ENCODE measurements at regions not wholly inside any gene's neighbourhood (a gene's known extent, or its start where the extent isn't known, plus 50 kb on each side); places are given as distances from the start of the nearest gene placed in this dataset.

DNA sequence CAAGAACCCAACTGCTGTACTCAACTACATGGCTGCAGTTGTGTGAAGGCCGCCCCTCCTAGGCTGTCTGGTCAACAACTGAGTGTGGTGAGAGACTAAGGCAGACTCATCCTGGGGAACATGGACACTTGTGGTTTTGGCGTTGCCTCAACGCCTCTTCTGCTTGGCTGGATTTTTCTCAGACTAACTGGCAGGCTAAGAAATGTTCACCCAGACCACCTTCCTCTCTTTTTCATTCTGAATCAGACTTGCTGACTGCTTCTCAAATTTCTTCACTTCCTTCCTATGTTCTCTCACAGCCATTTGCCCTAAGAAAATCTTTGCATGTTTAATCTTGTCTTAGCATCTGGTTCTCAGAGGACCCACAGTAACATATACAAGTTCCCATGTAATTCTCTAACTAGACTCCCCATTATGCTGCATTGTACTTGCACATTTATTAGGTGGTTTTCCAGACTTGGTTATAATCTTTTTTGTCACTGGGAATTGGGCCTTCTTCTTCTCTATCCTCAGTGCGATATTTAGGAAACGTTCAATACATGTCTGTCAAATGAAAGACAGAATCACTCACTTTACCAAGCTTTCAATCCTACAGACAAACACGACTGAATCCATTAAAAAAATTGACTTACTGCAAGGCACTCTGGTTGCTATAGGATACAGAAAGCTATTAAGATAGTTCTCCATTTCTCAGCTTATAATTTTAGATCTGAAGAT lies 327.6 kb downstream of the CCER1 start:
- no peaks in the 10 kb centered on the region for H3K9me3 ChIP-seq
- WGBS, 2 donors (ENCODE audit: low coverage in 1 of 2), result 77 to 91% methylated on average over 3 to 5 of the region's 6 CpGs
- H3K4me1 ChIP-seq, result no peaks in the 10 kb centered on the region
- no peak for ATAC-seq
- no peak overlapping the region for H3K27ac ChIP-seq
- TF ChIP-seq CTCF (IDR thresholded peaks at IDR 0.05) (no peak), POLR2AphosphoS5 (IDR thresholded peaks at IDR 0.05) (no peak), POLR2A (IDR thresholded peaks at IDR 0.05) (no peak), EP300 (IDR thresholded peaks at IDR 0.05) (no peak)
- H3K4me3 ChIP-seq, result no peak overlapping the region
- H3K36me3 ChIP-seq, result no peaks in the 10 kb centered on the region
- no peaks in the 10 kb centered on the region for H3K27me3 ChIP-seq

GRCh38 chr12:90622431-90622830 lies 332.5 kb downstream of the CCER1 start:
- Histone ChIP-seq H3K36me3 (no peaks in the 10 kb centered on the region), H3K4me1 (no peaks in the 10 kb centered on the region), H3K27ac (no peak overlapping the region), H3K4me3 (no peak overlapping the region), H3K27me3 (no peaks in the 10 kb centered on the region), H3K9me3 (no peaks in the 10 kb centered on the region)
- no peak for ATAC-seq
- WGBS, 2 donors (ENCODE audit: low coverage in 1 of 2), result 40 to 62% methylated on average over 3 of the region's 3 CpGs
- TF ChIP-seq POLR2A (IDR thresholded peaks at IDR 0.05) (no peak), POLR2AphosphoS5 (IDR thresholded peaks at IDR 0.05) (no peak), EP300 (IDR thresholded peaks at IDR 0.05) (no peak), CTCF (IDR thresholded peaks at IDR 0.05) (no peak)

DNA sequence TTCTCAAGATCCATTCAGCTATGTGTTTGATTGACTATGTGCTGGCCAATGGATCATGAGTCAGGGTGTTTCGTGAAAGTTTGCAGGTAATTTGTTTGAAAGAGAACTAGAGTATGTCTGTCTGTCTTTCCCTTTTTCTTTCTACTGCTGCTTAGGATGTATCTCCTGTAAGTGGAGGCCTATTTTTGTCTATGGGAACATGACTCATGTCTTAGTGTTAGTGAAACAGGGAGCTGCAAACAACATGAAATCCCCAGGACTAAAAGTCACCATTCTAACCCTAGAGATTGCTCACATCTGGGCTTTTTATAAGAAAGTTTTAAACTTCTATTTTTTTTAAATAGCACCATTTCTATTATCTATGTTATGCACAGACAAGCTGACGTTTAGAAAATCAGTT lies 333.0 kb downstream of the CCER1 start:
- ATAC-seq, result no peak
- H3K4me1 ChIP-seq, result no peaks in the 10 kb centered on the region
- no peaks in the 10 kb centered on the region for H3K36me3 ChIP-seq
- TF ChIP-seq EP300 (IDR thresholded peaks at IDR 0.05), result no peak
- no peak for TF ChIP-seq CTCF (IDR thresholded peaks at IDR 0.05)
- no peak for TF ChIP-seq POLR2A (IDR thresholded peaks at IDR 0.05)
- WGBS, 2 donors (ENCODE audit: low coverage in 1 of 2), result 58 to 75% methylated on average over 2 of the region's 2 CpGs
- H3K4me3 ChIP-seq, result no peak overlapping the region
- H3K27ac ChIP-seq, result no peak overlapping the region
- no peaks in the 10 kb centered on the region for H3K27me3 ChIP-seq
- H3K9me3 ChIP-seq, result no peaks in the 10 kb centered on the region

GRCh38 chr12:90619943-90620342 lies 335.0 kb downstream of the CCER1 start:
- Histone ChIP-seq H3K27me3 (no peaks in the 10 kb centered on the region), H3K36me3 (no peaks in the 10 kb centered on the region), H3K9me3 (no peaks in the 10 kb centered on the region), H3K4me3 (no peak overlapping the region), H3K4me1 (no peaks in the 10 kb centered on the region), H3K27ac (no peak overlapping the region)
- no peak for ATAC-seq
- TF ChIP-seq POLR2A (IDR thresholded peaks at IDR 0.05) (no peak), EP300 (IDR thresholded peaks at IDR 0.05) (no peak), CTCF (IDR thresholded peaks at IDR 0.05) (no peak), POLR2AphosphoS5 (IDR thresholded peaks at IDR 0.05) (no peak)
- 68 to 74% methylated on average over 2 of the region's 2 CpGs for WGBS, 2 donors (ENCODE audit: low coverage in 1 of 2)

GRCh38 chr12:90618586-90618985 lies 336.4 kb downstream of the CCER1 start:
- Histone ChIP-seq H3K27me3 (no peaks in the 10 kb centered on the region), H3K36me3 (no peaks in the 10 kb centered on the region)
- no peak for ATAC-seq

More at GRCh38 chr12:90618586-90618985, 336.4 kb downstream of the CCER1 start:
- Histone ChIP-seq H3K4me3 (no peak overlapping the region), H3K4me1 (no peaks in the 10 kb centered on the region), H3K9me3 (no peaks in the 10 kb centered on the region), H3K27ac (no peak overlapping the region)
- TF ChIP-seq POLR2AphosphoS5 (IDR thresholded peaks at IDR 0.05), result no peak
- TF ChIP-seq POLR2A (IDR thresholded peaks at IDR 0.05), result no peak
- TF ChIP-seq CTCF (IDR thresholded peaks at IDR 0.05), result no peak
- TF ChIP-seq EP300 (IDR thresholded peaks at IDR 0.05), result no peak

Measured in gastroesophageal sphincter (tissue), 4 donors.